Kidney (tissue), 13 donors: ENCODE measurements at regions not wholly inside any gene's neighbourhood (a gene's known extent, or its start where the extent isn't known, plus 50 kb on each side); places are given as distances from the start of the nearest gene placed in this dataset.

Source experiments
- DNase-seq, 5 donors: peaks; one replicate each; pipeline ENCODE4 v3.0.0-alpha.2; 2013 to 2020
- FAIRE-seq: peaks from 2 replicates; lab custom pipeline; 2012; peaks lifted over from hg19 to GRCh38; lab: Jason Lieb, UNC
- H3K27ac ChIP-seq, 2 donors: one replicate each; pipeline ENCODE4 v1.7.0; 2013; ENCODE audit warnings: low read depth in 2 of 2, low read length in 2 of 2, inconsistent platforms in 1 of 2
- H3K27me3 ChIP-seq: one replicate; pipeline ENCODE4 v1.7.1; 2013; ENCODE audit warnings: low read length, inconsistent platforms; ENCODE audit not compliant: control insufficient read depth, insufficient read depth
- H3K36me3 ChIP-seq, 3 donors: one replicate each; pipeline versions ENCODE4 v1.7.0 to v1.7.1; 2013; ENCODE audit warnings: low read length in 3 of 3, control low read depth in 1 of 3, inconsistent platforms in 1 of 3; ENCODE audit not compliant: insufficient read depth in 3 of 3, control insufficient read depth in 2 of 3
- H3K4me1 ChIP-seq, 3 donors: one replicate each; pipeline versions ENCODE4 v1.7.0 to v1.7.1; 2013; ENCODE audit warnings: low read length in 3 of 3, inconsistent platforms in 1 of 3, low read depth in 1 of 3; ENCODE audit not compliant: control insufficient read depth in 2 of 3, insufficient read depth in 2 of 3
- H3K4me3 ChIP-seq, 3 donors: one replicate each; pipeline versions ENCODE4 v1.7.0 to v1.8.1; 2013; ENCODE audit warnings: low read length in 3 of 3, control low read depth in 1 of 3, inconsistent platforms in 1 of 3
- H3K9ac ChIP-seq, 3 donors: one replicate each; pipeline versions ENCODE4 v1.7.0 to v1.7.1; 2013; ENCODE audit warnings: low read length in 3 of 3, control low read depth in 1 of 3, inconsistent platforms in 1 of 3
- H3K9me3 ChIP-seq, 3 donors: one replicate each; pipeline versions ENCODE4 v1.7.0 to v1.7.1; 2013; ENCODE audit warnings: low read length in 3 of 3, control low read depth in 1 of 3, inconsistent platforms in 1 of 3; ENCODE audit not compliant: control insufficient read depth in 2 of 3, insufficient read depth in 1 of 3
- CTCF ChIP-seq: IDR thresholded peaks from 3 replicates; pipeline ENCODE4 v1.5.1; 2012; ENCODE audit warnings: mild to moderate bottlenecking, moderate library complexity, borderline replicate concordance; ENCODE audit not compliant: insufficient read depth; ENCODE audit errors: extremely low read depth
- intact Hi-C: fragments of 100-400 bp; cut with DNase I; formaldehyde crosslinking; loops from one replicate; pipeline ENCODE4 v1.11.1; 2022
- donor health status: control.
- donor health status: control.
- donor health status: control.
- donor health status: control.
- donor health status: control.
- donor health status: DM: yes; HTN: yes; CAD: no.
- donor health status: Normal renal cell carcinoma (clear cell type).

- Histone ChIP-seq H3K36me3 (no peaks in the 10 kb centered on the region), H3K4me1 (no peaks in the 10 kb centered on the region), H3K27ac (no peak overlapping the region), H3K9ac (no peak overlapping the region), H3K27me3 (no peaks in the 10 kb centered on the region), H3K4me3 (no peak overlapping the region), H3K9me3 (no peaks in the 10 kb centered on the region)
- TF ChIP-seq CTCF, result no peak
- intact Hi-C loops, result no loop called here
- no peak for DNase-seq
- FAIRE-seq, result no peak
Observed at GRCh38 chrX:21176921-21177571, 197.2 kb upstream of the CNKSR2 start.

DNA sequence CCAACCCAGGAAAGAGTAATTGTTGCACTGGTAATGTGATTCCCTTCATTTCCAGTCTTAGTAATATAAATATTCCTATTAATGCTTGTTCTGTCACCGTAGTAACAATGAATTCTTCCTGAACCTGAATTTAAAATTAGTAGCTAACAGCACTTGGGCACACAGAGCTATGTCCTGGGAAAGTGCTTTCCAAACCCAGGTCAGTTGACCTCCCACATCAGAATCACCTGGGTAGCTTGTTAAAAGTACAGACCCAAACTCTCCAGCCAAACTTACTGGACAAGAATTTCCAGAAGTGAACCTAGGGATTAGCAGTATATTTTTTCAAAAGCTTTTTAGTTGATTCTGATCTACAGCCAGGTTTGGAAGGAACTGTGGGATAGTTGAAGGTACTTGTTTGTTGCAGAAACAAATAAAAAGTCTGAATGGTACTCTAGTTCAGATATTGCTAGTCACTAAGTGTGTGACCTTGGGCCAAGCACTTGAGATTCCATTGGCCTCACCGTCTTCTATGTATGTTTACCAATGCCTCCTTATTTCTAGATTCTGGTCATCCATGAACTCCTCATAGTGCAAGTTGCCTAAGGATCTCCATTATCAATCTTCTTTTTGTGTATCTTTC, 192.9 kb upstream of the CNKSR2 start:
- Histone ChIP-seq H3K9ac (no peak overlapping the region), H3K36me3 (no peaks in the 10 kb centered on the region), H3K27ac (no peak overlapping the region), H3K9me3 (no peaks in the 10 kb centered on the region), H3K4me3 (no peak overlapping the region), H3K27me3 (no peaks in the 10 kb centered on the region), H3K4me1 (no peaks in the 10 kb centered on the region)
- FAIRE-seq, result no peak
- DNase-seq, result no peak
- TF ChIP-seq CTCF, result no peak
- intact Hi-C loops, result no loop called here

GRCh38 chrX:21193196-21193595, 181.0 kb upstream of the CNKSR2 start:
- Histone ChIP-seq H3K9me3 (no peaks in the 10 kb centered on the region), H3K4me3 (no peak overlapping the region), H3K4me1 (no peaks in the 10 kb centered on the region), H3K9ac (no peak overlapping the region), H3K27me3 (no peaks in the 10 kb centered on the region), H3K27ac (no peak overlapping the region), H3K36me3 (no peaks in the 10 kb centered on the region)
- no peak for DNase-seq
- TF ChIP-seq CTCF, result no peak
- intact Hi-C loops, result no loop called here
- FAIRE-seq, result no peak
